ENCODE measurements at regions not wholly inside any gene's neighbourhood (a gene's known extent, or its start where the extent isn't known, plus 50 kb on each side); places are given as distances from the start of the nearest gene placed in this dataset.

GRCh38 chr2:107266555-107266954 is 380.6 kb upstream of the ST6GAL2 start:
- Histone ChIP-seq H3K9me3 (no peaks in the 10 kb centered on the region), H3K27ac (no peak overlapping the region), H3K36me3 (no peaks in the 10 kb centered on the region), H3K4me1 (no peaks in the 10 kb centered on the region), H3K4me3 (no peak overlapping the region), H3K27me3 (no peaks in the 10 kb centered on the region)
- TF ChIP-seq CTCF (IDR thresholded peaks at IDR 0.05) (no peak), POLR2A (IDR thresholded peaks at IDR 0.05) (no peak)
- DNase-seq = no peak
- intact Hi-C loops (cut with DNase I; ENCODE audit: low total_unique reads) = no loop called here

- H3K4me3 ChIP-seq = no peak overlapping the region
- intact Hi-C loops (cut with DNase I; ENCODE audit: low total_unique reads) = no loop called here
- DNase-seq = no peak
Measured at GRCh38 chr2:107267086-107267485, 381.1 kb upstream of the ST6GAL2 start.

GRCh38 chr2:107276034-107276433 is 390.1 kb upstream of the ST6GAL2 start:
- intact Hi-C loops (cut with DNase I; ENCODE audit: low total_unique reads) = no loop called here
- Histone ChIP-seq H3K27me3 (no peaks in the 10 kb centered on the region), H3K4me3 (no peak overlapping the region), H3K36me3 (no peaks in the 10 kb centered on the region), H3K27ac (no peak overlapping the region), H3K9me3 (no peaks in the 10 kb centered on the region), H3K4me1 (peaks cover 0 to 3% of the 10 kb centered on the region in 2 donors)
- TF ChIP-seq POLR2A (IDR thresholded peaks at IDR 0.05) = no peak
- TF ChIP-seq CTCF (IDR thresholded peaks at IDR 0.05) = no peak
- DNase-seq = no peak

More at GRCh38 chr2:107267086-107267485, 381.1 kb upstream of the ST6GAL2 start:
- H3K4me1 ChIP-seq = no peaks in the 10 kb centered on the region
- TF ChIP-seq CTCF (IDR thresholded peaks at IDR 0.05) (no peak), POLR2A (IDR thresholded peaks at IDR 0.05) (no peak)
- no peaks in the 10 kb centered on the region for H3K36me3 ChIP-seq
- no peak overlapping the region for H3K27ac ChIP-seq
- H3K27me3 ChIP-seq = no peaks in the 10 kb centered on the region
- H3K9me3 ChIP-seq = no peaks in the 10 kb centered on the region

- intact Hi-C loops (cut with DNase I; ENCODE audit: low total_unique reads) = no loop called here
- Histone ChIP-seq H3K27ac (no peak overlapping the region), H3K9me3 (no peaks in the 10 kb centered on the region), H3K4me3 (no peak overlapping the region), H3K36me3 (no peaks in the 10 kb centered on the region), H3K27me3 (no peaks in the 10 kb centered on the region), H3K4me1 (peaks cover 0 to 3% of the 10 kb centered on the region in 2 donors)
- no peak for TF ChIP-seq CTCF (IDR thresholded peaks at IDR 0.05)
- no peak for TF ChIP-seq POLR2A (IDR thresholded peaks at IDR 0.05)
- DNase-seq = no peak
Measured at GRCh38 chr2:107278672-107279071, 392.7 kb upstream of the ST6GAL2 start.

GRCh38 chr2:107281637-107282036 is 395.7 kb upstream of the ST6GAL2 start:
- TF ChIP-seq CTCF (IDR thresholded peaks at IDR 0.05) = no peak
- no peak for TF ChIP-seq POLR2A (IDR thresholded peaks at IDR 0.05)
- H3K27ac ChIP-seq = no peak overlapping the region
- intact Hi-C loops (cut with DNase I; ENCODE audit: low total_unique reads) = no loop called here

More at GRCh38 chr2:107281637-107282036, 395.7 kb upstream of the ST6GAL2 start:
- H3K27me3 ChIP-seq = no peaks in the 10 kb centered on the region
- H3K9me3 ChIP-seq = no peaks in the 10 kb centered on the region
- DNase-seq = no peak
- no peaks in the 10 kb centered on the region for H3K36me3 ChIP-seq
- H3K4me3 ChIP-seq = no peak overlapping the region
- H3K4me1 ChIP-seq = peaks cover 0 to 3% of the 10 kb centered on the region in 2 donors

All from uterus (tissue), 3 donors.